ENCODE measurements at regions not wholly inside any gene's neighbourhood (a gene's known extent, or its start where the extent isn't known, plus 50 kb on each side); places are given as distances from the start of the nearest gene placed in this dataset.

DNA sequence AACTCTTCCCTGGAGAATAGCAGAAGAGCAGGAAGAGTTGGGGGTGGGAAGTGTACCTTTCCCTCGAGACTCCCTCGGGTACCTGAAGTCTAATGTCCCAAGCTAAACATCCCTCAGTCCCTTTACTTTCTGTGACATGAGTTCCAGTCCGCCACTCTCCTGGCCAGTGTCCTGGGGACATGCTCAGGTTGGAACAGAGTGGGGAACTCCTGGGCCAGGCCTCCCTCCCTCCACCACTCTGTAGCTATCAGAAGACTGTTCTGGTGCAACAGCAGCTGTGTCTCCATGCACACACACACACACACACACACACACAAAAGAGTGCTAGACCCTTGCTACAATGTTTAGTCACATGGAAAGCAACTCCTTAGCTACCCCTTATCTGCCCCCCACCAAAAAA is 155.0 kb upstream of the HES1 start:
- DNase-seq (ENCODE audit: insufficient read length, low spot score), result no peak
- TF ChIP-seq POLR2AphosphoS5 (IDR thresholded peaks at IDR 0.05; ENCODE audit: low read depth, low read length) (no peak), POU2F2 (IDR thresholded peaks at IDR 0.05; ENCODE audit: low read depth, low read length) (no peak), TAF1 (IDR thresholded peaks at IDR 0.05; ENCODE audit: low read depth, low read length) (no peak), SPI1 (IDR thresholded peaks at IDR 0.05; ENCODE audit: low read depth, low read length) (no peak), PAX5 (IDR thresholded peaks at IDR 0.05; ENCODE audit: insufficient read depth, low read length, severe bottlenecking) (no peak), POLR2A (IDR thresholded peaks at IDR 0.05; ENCODE audit: low read depth, low read length) (no peak)
- no peak for FAIRE-seq

DNA sequence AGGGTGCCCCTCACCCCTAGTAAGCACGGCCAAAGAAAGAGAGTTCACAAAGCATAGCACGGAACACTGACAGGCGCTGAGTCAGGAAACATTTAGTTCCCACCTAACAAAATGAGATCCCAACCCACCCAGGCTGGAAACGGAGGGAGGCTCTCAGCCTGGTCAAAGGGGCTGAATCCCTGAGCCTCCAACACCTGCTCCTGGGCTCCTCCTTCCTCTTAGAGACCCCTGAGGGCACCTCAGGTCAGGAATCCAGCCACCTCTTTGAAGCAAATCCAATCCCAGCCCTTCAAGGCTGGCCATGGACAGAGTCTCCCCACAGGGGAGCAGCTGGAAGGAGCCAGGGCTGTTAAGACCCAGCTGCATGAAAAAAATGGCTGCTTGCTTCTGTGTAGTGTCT is 154.4 kb upstream of the HES1 start:
- DNase-seq (ENCODE audit: insufficient read length, low spot score) (no peak), FAIRE-seq (no peak)
- TF ChIP-seq POLR2A (IDR thresholded peaks at IDR 0.05; ENCODE audit: low read depth, low read length), result no peak
- no peak for TF ChIP-seq PAX5 (IDR thresholded peaks at IDR 0.05; ENCODE audit: insufficient read depth, low read length, severe bottlenecking)
- TF ChIP-seq POLR2AphosphoS5 (IDR thresholded peaks at IDR 0.05; ENCODE audit: low read depth, low read length), result no peak
- TF ChIP-seq POU2F2 (IDR thresholded peaks at IDR 0.05; ENCODE audit: low read depth, low read length), result no peak
- no peak for TF ChIP-seq TAF1 (IDR thresholded peaks at IDR 0.05; ENCODE audit: low read depth, low read length)
- TF ChIP-seq SPI1 (IDR thresholded peaks at IDR 0.05; ENCODE audit: low read depth, low read length), result no peak

DNA sequence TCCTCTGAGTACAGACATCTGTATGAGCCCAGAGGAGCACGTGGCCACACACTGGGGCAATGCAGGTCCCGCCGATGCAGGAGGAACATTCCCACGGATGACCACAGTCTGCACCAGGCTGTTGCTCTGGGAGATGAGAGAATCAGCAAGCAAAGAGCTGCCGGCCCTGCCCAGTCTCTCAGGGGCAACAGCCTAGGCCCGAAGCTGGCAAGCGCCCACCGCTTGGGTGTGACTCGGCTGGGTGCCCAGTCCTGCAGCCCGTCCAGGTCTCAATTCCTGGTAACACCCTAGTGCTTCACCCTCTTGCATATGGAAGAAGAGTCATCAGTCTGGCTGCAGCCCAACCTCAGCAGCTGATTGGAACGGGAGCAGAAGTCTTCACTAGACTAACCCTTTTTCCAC is 153.7 kb upstream of the HES1 start:
- DNase-seq (ENCODE audit: insufficient read length, low spot score) (no peak), FAIRE-seq (no peak)
- TF ChIP-seq SPI1 (IDR thresholded peaks at IDR 0.05; ENCODE audit: low read depth, low read length) (no peak), TAF1 (IDR thresholded peaks at IDR 0.05; ENCODE audit: low read depth, low read length) (no peak), POLR2A (IDR thresholded peaks at IDR 0.05; ENCODE audit: low read depth, low read length) (no peak), POU2F2 (IDR thresholded peaks at IDR 0.05; ENCODE audit: low read depth, low read length) (no peak)

DNA sequence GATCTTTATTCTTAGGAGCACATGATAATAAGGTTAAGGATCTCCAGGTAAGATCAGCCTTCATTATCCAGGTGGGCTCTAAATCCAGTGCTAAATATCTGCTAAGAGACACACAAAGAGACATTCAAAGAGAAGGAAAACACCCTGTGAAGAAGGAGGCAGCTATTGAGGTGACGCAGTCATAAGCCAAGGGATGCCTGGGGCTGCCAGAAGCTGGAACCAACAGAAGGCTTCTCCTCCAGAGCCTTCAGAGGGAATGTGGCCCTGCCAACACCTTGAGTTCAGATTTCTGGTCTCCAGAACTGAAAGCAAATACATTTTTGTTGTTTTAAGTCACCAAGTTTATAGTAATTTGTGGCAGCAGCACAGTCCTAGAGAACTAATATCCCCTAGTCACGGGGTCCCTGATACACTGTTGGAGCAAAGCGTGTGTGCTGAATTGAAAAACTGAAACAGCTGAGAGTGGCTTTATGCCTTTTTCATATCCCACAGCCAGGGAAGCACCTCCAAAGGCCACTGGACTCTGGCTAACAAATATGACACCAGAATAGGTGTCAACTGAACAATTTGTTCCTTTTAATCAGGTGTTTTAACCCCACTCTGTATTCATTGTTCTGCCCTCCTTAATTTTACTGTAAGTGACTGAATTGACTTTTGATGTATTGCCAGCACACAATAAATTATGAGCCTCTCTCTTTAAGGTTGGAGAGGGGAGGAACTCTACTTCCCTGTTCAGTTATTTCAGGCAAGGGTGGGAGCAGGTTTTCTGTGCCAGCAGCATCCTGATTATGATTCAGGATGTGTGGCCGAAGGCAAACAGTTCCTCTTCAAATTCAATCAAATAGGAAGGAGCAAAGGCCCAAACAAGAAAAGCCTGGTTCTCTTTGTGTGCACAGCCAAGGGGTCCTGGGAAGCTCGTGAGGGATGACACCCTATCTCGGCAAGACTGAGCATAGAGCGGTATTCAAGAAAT is 151.8 kb upstream of the HES1 start:
- FAIRE-seq (no peak), DNase-seq (ENCODE audit: insufficient read length, low spot score) (no peak)
- TF ChIP-seq POLR2A (IDR thresholded peaks at IDR 0.05; ENCODE audit: low read depth, low read length) (no peak), TAF1 (IDR thresholded peaks at IDR 0.05; ENCODE audit: low read depth, low read length) (no peak), POU2F2 (IDR thresholded peaks at IDR 0.05; ENCODE audit: low read depth, low read length) (no peak), PAX5 (IDR thresholded peaks at IDR 0.05; ENCODE audit: insufficient read depth, low read length, severe bottlenecking) (no peak), POLR2AphosphoS5 (IDR thresholded peaks at IDR 0.05; ENCODE audit: low read depth, low read length) (no peak), SPI1 (IDR thresholded peaks at IDR 0.05; ENCODE audit: low read depth, low read length) (no peak)

DNA sequence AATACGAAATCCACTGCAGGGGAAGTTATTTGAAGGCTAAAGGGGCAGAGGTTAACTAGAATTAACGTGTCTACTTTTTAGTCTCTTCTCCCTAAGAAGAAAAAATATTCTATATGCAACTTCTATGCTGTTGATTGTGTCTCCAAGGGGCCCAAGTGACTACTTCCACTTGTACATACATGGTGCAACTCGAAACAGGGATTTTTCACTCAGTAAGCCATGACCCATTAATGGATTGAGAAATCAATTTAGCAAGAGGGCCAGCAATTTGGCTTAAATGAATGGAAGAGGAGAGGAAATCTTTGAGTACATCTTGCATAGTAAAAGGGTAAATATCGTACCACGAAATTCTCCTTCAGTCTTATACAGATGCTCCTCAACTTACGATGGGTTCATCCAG is 151.1 kb upstream of the HES1 start:
- TF ChIP-seq POLR2A (IDR thresholded peaks at IDR 0.05; ENCODE audit: low read depth, low read length) (no peak), PAX5 (IDR thresholded peaks at IDR 0.05; ENCODE audit: insufficient read depth, low read length, severe bottlenecking) (no peak), POLR2AphosphoS5 (IDR thresholded peaks at IDR 0.05; ENCODE audit: low read depth, low read length) (no peak)
- DNase-seq (ENCODE audit: insufficient read length, low spot score), result no peak
- no peak for FAIRE-seq

DNA sequence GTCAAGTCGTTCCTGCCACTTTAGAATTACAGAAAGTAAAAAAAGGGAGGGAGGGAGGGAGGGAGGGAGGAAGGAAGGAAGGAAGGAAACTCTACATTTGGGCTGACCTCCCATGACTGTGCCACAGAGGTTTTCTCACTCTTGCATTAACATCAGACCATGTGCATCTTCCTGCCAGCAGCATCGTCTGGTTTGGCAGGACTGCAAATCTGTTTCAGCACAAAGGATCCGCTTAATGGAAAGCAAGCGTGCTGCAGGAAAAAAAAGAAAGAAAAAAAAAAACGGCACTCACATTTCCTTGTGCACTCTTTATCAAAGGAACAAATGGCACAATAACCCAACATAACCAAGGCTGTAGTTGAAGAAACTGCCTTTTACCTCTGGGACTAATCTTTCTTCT is 148.8 kb upstream of the HES1 start:
- TF ChIP-seq TAF1 (IDR thresholded peaks at IDR 0.05; ENCODE audit: low read depth, low read length) (no peak), SPI1 (IDR thresholded peaks at IDR 0.05; ENCODE audit: low read depth, low read length) (no peak), POU2F2 (IDR thresholded peaks at IDR 0.05; ENCODE audit: low read depth, low read length) (no peak), POLR2A (IDR thresholded peaks at IDR 0.05; ENCODE audit: low read depth, low read length) (no peak), POLR2AphosphoS5 (IDR thresholded peaks at IDR 0.05; ENCODE audit: low read depth, low read length) (no peak), PAX5 (IDR thresholded peaks at IDR 0.05; ENCODE audit: insufficient read depth, low read length, severe bottlenecking) (no peak)
- DNase-seq (ENCODE audit: insufficient read length, low spot score) (no peak), FAIRE-seq (no peak)

DNA sequence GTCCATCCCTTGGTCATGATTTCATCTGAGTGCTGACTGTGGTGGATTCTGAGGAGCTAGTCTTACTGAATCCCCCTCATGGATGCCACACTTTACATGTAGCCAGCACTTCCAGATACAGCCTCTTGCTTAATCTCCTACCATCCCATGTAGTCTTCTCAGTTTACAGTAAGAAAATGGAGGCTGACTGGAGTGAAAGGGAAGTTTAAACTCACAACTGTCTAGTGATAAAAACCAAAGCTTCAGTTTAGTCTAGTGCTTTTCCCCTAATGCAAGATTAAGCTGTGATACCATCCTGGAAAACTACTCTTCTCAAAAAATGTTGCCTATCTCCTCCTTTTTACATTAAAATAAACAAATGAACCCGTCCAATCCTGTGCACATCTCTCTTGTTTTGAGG is 146.8 kb upstream of the HES1 start:
- DNase-seq (ENCODE audit: insufficient read length, low spot score), result no peak
- TF ChIP-seq POLR2AphosphoS5 (IDR thresholded peaks at IDR 0.05; ENCODE audit: low read depth, low read length), result no peak
- TF ChIP-seq PAX5 (IDR thresholded peaks at IDR 0.05; ENCODE audit: insufficient read depth, low read length, severe bottlenecking), result no peak
- no peak for TF ChIP-seq TAF1 (IDR thresholded peaks at IDR 0.05; ENCODE audit: low read depth, low read length)
- FAIRE-seq, result no peak

DNA sequence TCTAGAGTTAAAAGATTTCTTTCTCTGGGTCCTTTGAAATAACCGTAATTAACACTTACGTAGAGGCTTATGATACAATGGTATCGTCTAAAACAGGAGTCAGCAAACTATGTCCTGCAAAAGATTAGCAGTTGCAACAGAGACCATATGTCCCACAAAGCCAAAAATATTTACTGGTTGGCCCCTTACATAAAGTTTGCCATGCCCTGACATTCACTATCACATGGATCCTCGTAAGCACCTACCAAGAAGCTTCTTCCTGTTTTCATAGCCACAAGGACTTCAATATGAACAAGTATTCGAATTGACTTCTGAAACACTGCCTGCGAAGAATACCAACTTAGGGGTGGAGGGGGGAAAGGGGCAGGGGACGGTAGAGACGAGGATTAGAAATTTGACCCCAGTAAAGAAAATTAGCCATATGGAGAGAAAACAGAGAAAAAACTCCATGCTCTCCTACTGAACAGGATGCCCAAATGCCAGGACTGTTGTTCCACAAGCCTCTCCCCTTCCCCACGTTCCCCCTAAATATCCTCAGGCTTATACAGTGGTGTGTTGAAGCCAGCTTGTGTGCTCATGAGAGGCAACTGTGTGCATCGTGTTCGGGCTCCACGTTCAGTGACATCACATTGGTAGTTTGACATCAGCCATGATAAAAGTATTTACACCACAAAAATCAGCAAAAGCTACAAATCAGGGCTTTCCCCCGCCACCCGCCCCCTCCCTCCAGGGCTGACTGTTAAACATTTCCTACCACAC is 144.1 kb upstream of the HES1 start:
- FAIRE-seq (no peak), DNase-seq (ENCODE audit: insufficient read length, low spot score) (no peak)
- no peak for TF ChIP-seq SPI1 (IDR thresholded peaks at IDR 0.05; ENCODE audit: low read depth, low read length)
- TF ChIP-seq PAX5 (IDR thresholded peaks at IDR 0.05; ENCODE audit: insufficient read depth, low read length, severe bottlenecking), result no peak
- TF ChIP-seq TAF1 (IDR thresholded peaks at IDR 0.05; ENCODE audit: low read depth, low read length), result no peak
- TF ChIP-seq POLR2AphosphoS5 (IDR thresholded peaks at IDR 0.05; ENCODE audit: low read depth, low read length), result no peak
- no peak for TF ChIP-seq POLR2A (IDR thresholded peaks at IDR 0.05; ENCODE audit: low read depth, low read length)
- no peak for TF ChIP-seq POU2F2 (IDR thresholded peaks at IDR 0.05; ENCODE audit: low read depth, low read length)

DNA sequence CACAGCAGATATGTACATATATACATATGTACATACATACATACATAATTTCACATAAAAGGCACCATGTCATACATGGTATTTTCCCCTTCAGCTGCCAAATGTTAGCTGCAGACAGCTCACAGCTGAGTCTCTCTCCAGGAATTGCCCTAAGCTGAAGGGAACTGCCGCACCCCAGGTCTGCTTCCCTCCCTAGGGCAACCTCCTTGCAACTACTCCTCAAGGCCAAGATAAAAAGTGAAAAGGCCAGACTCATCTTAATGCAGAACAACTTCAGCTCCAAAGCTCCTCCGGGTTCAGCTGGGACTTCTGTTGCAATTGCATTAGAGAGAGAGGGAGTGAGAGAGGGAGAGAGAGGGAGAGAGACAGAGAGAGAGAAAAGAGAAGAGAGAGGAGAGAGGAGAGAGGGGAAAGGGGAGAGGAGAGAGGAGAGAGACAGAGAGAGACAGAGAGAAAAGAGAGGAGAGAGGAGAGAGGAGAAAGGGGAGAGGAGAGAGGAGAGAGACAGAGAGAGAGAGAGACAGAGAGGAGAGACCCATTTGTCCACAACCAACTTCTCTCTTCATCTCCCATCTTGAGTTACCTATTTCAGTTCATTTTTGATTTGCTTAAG is 143.4 kb upstream of the HES1 start:
- FAIRE-seq, result no peak
- TF ChIP-seq POLR2A (IDR thresholded peaks at IDR 0.05; ENCODE audit: low read depth, low read length), result no peak
- no peak for DNase-seq (ENCODE audit: insufficient read length, low spot score)
